ENCODE measurements at regions not wholly inside any gene's neighbourhood (a gene's known extent, or its start where the extent isn't known, plus 50 kb on each side); places are given as distances from the start of the nearest gene placed in this dataset.

DNA sequence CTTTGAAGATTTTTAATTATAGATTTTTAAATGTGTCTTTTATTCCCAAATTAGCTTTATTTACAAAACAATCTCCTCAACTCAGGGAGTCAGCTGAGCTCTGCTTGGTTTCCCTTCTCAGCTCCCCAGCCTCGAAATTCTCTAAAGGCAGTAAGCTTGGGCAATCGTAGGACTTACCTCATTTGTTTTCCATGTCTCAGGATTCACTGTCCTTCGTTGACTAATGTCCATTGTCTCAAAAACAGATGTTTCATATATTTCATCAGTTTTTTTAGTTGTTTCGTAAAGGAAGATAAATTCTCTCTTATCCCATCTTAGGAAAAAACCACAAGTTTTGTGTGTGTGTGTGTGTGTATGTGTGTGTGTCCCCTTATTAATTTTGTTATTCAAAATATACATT, 102.2 kb upstream of the ADGRF1 start:
- TF ChIP-seq, protein P1, sequence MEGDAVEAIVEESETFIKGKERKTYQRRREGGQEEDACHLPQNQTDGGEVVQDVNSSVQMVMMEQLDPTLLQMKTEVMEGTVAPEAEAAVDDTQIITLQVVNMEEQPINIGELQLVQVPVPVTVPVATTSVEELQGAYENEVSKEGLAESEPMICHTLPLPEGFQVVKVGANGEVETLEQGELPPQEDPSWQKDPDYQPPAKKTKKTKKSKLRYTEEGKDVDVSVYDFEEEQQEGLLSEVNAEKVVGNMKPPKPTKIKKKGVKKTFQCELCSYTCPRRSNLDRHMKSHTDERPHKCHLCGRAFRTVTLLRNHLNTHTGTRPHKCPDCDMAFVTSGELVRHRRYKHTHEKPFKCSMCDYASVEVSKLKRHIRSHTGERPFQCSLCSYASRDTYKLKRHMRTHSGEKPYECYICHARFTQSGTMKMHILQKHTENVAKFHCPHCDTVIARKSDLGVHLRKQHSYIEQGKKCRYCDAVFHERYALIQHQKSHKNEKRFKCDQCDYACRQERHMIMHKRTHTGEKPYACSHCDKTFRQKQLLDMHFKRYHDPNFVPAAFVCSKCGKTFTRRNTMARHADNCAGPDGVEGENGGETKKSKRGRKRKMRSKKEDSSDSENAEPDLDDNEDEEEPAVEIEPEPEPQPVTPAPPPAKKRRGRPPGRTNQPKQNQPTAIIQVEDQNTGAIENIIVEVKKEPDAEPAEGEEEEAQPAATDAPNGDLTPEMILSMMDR (IDR thresholded peaks at IDR 0.05; ENCODE audit: insufficient read depth, low read depth, low read length), result no peak
- TF ChIP-seq EZH2 (IDR thresholded peaks at IDR 0.05; ENCODE audit: insufficient read depth, low read length), result no peak

Data from astrocyte (in vitro differentiated cells and primary cell).